Mucosa of rectum (tissue), 2 donors: ENCODE measurements at regions not wholly inside any gene's neighbourhood (a gene's known extent, or its start where the extent isn't known, plus 50 kb on each side); places are given as distances from the start of the nearest gene placed in this dataset.
"Not testable (repeated sequence)": the region's sequence is repeated elsewhere in the genome, so short reads cannot be mapped to it uniquely, and the experiment has no call there.

Experiments
- H3K27ac ChIP-seq, 2 donors: one replicate each; pipeline ENCODE4 v1.7.0; 2013; ENCODE audit warnings: inconsistent platforms in 2 of 2, low read depth in 2 of 2, low read length in 2 of 2
- H3K27me3 ChIP-seq, 2 donors: one replicate each; pipeline ENCODE4 v1.7.0; 2013; ENCODE audit warnings: low read length in 2 of 2; ENCODE audit not compliant: control insufficient read depth in 2 of 2, insufficient read depth in 2 of 2
- H3K36me3 ChIP-seq, 2 donors: one replicate each; pipeline ENCODE4 v1.7.0; 2013; ENCODE audit warnings: low read length in 2 of 2; ENCODE audit not compliant: control insufficient read depth in 2 of 2, insufficient read depth in 2 of 2
- H3K4me1 ChIP-seq, 2 donors: one replicate each; pipeline ENCODE4 v1.7.0; 2013; ENCODE audit warnings: low read length in 2 of 2, mild to moderate bottlenecking in 1 of 2; ENCODE audit not compliant: control insufficient read depth in 2 of 2, insufficient read depth in 2 of 2
- H3K4me3 ChIP-seq, 2 donors: one replicate each; pipeline ENCODE4 v1.7.0; 2013; ENCODE audit warnings: low read length in 2 of 2
- H3K9ac ChIP-seq, 2 donors: one replicate each; pipeline ENCODE4 v1.7.0; 2013; ENCODE audit warnings: low read length in 2 of 2, low read depth in 1 of 2, mild to moderate bottlenecking in 1 of 2
- H3K9me3 ChIP-seq, 2 donors: one replicate each; pipeline ENCODE4 v1.7.0; 2013; ENCODE audit warnings: low read length in 2 of 2; ENCODE audit not compliant: control insufficient read depth in 2 of 2
- donor health status: healthy.
- donor health status: Normal muscosa, but diverticular disease.

GRCh38 chr7:53229202-53229601 lies 193.8 kb downstream of the POM121L12 start:
- Histone ChIP-seq H3K27ac (no peak overlapping the region), H3K36me3 (no peaks in the 10 kb centered on the region), H3K9ac (no peak overlapping the region), H3K4me1 (no peaks in the 10 kb centered on the region), H3K9me3 (peaks cover 0 to 4% of the 10 kb centered on the region in 2 donors), H3K4me3 (no peak overlapping the region), H3K27me3 (no peaks in the 10 kb centered on the region)

GRCh38 chr7:53237344-53237913 lies 202.0 kb downstream of the POM121L12 start:
- Histone ChIP-seq H3K27ac (no peak overlapping the region), H3K4me1 (no peaks in the 10 kb centered on the region), H3K9me3 (no peaks in the 10 kb centered on the region), H3K27me3 (no peaks in the 10 kb centered on the region), H3K9ac (no peak overlapping the region), H3K4me3 (no peak overlapping the region), H3K36me3 (no peaks in the 10 kb centered on the region)

- no peak overlapping the region for H3K9ac ChIP-seq
- no peaks in the 10 kb centered on the region for H3K9me3 ChIP-seq
- no peaks in the 10 kb centered on the region for H3K4me1 ChIP-seq
- H3K4me3 ChIP-seq: no peak overlapping the region
- no peak overlapping the region for H3K27ac ChIP-seq
- no peaks in the 10 kb centered on the region for H3K36me3 ChIP-seq
- H3K27me3 ChIP-seq: no peaks in the 10 kb centered on the region
Observed at GRCh38 chr7:53238021-53238605, 202.7 kb downstream of the POM121L12 start.

GRCh38 chr7:53239151-53239550 lies 203.7 kb downstream of the POM121L12 start:
- not testable (repeated sequence) for H3K36me3 ChIP-seq, H3K27ac ChIP-seq, H3K9me3 ChIP-seq, H3K4me3 ChIP-seq, H3K9ac ChIP-seq, H3K27me3 ChIP-seq, H3K4me1 ChIP-seq

GRCh38 chr7:53245721-53246120 lies 210.3 kb downstream of the POM121L12 start:
- H3K9ac ChIP-seq: no peak overlapping the region
- H3K27ac ChIP-seq: no peak overlapping the region
- no peaks in the 10 kb centered on the region for H3K36me3 ChIP-seq
- no peak overlapping the region for H3K4me3 ChIP-seq
- no peaks in the 10 kb centered on the region for H3K4me1 ChIP-seq
- no peaks in the 10 kb centered on the region for H3K9me3 ChIP-seq
- no peaks in the 10 kb centered on the region for H3K27me3 ChIP-seq

GRCh38 chr7:53246957-53247356 lies 211.5 kb downstream of the POM121L12 start:
- H3K27me3 ChIP-seq: no peaks in the 10 kb centered on the region
- H3K4me3 ChIP-seq: no peak overlapping the region

GRCh38 chr7:53252539-53252938 lies 217.1 kb downstream of the POM121L12 start:
- Histone ChIP-seq H3K36me3 (no peaks in the 10 kb centered on the region), H3K9ac (no peak overlapping the region), H3K9me3 (no peaks in the 10 kb centered on the region), H3K27me3 (no peaks in the 10 kb centered on the region), H3K27ac (no peak overlapping the region), H3K4me1 (no peaks in the 10 kb centered on the region), H3K4me3 (no peak overlapping the region)

More at GRCh38 chr7:53246957-53247356, 211.5 kb downstream of the POM121L12 start:
- H3K27ac ChIP-seq: no peak overlapping the region
- H3K9me3 ChIP-seq: no peaks in the 10 kb centered on the region
- no peak overlapping the region for H3K9ac ChIP-seq
- no peaks in the 10 kb centered on the region for H3K4me1 ChIP-seq
- H3K36me3 ChIP-seq: no peaks in the 10 kb centered on the region

GRCh38 chr7:53272081-53272480 lies 236.6 kb downstream of the POM121L12 start:
- no peak overlapping the region for H3K27ac ChIP-seq
- no peaks in the 10 kb centered on the region for H3K4me1 ChIP-seq
- no peak overlapping the region for H3K9ac ChIP-seq
- H3K36me3 ChIP-seq: no peaks in the 10 kb centered on the region
- no peaks in the 10 kb centered on the region for H3K27me3 ChIP-seq
- H3K4me3 ChIP-seq: no peak overlapping the region
- H3K9me3 ChIP-seq: peaks cover 0 to 4% of the 10 kb centered on the region in 2 donors

GRCh38 chr7:53281312-53281711 lies 245.9 kb downstream of the POM121L12 start:
- Histone ChIP-seq H3K27me3 (no peaks in the 10 kb centered on the region), H3K4me1 (no peaks in the 10 kb centered on the region), H3K9ac (no peak overlapping the region), H3K27ac (no peak overlapping the region), H3K36me3 (no peaks in the 10 kb centered on the region), H3K4me3 (no peak overlapping the region), H3K9me3 (no peaks in the 10 kb centered on the region)

- Histone ChIP-seq H3K4me3 (no peak overlapping the region), H3K4me1 (no peaks in the 10 kb centered on the region), H3K9me3 (peaks cover 0 to 2% of the 10 kb centered on the region in 2 donors), H3K27me3 (no peaks in the 10 kb centered on the region), H3K36me3 (no peaks in the 10 kb centered on the region), H3K9ac (no peak overlapping the region), H3K27ac (no peak overlapping the region)
Observed at GRCh38 chr7:53292341-53292740, 256.9 kb downstream of the POM121L12 start.
